WTC11 (cell line): ENCODE measurements at regions not wholly inside any gene's neighbourhood (a gene's known extent, or its start where the extent isn't known, plus 50 kb on each side); places are given as distances from the start of the nearest gene placed in this dataset.
A peak's percentile ranks its signal among the peaks of the same experiment; 100 is the strongest.

Experiments used
- ATAC-seq: fragments of 200-7000 bp; cut with Tn5 transposase; 2 replicates; pipeline ENCODE4 v1.10.0; 2021; ENCODE audit warnings: mild to moderate bottlenecking, moderate library complexity
- CTCF ChIA-PET: fragments of 300-600 bp; sonication (Branson Sonifier 250); formaldehyde crosslinking; loops from one replicate; lab custom pipeline; 2021; ENCODE audit warnings: antibody characterized with exemption; lab: Charles Lee
- POLR2A ChIA-PET: fragments of 350-600 bp; sonication (Branson Sonifier 250); formaldehyde crosslinking; loops from one replicate; lab custom pipeline; 2021; ENCODE audit warnings: antibody characterized with exemption; lab: Charles Lee
- DNase-seq: peaks from one replicate; pipeline ENCODE4 v3.0.0; 2021; ENCODE audit warnings: low spot score
- H3K27ac Mint-ChIP-seq: 2 replicates; pipeline ENCODE4 v1.8.0; 2021; ENCODE audit warnings: mixed read lengths
- H3K27me3 Mint-ChIP-seq: 2 replicates; pipeline ENCODE4 v1.8.0; 2021; ENCODE audit warnings: low read depth, mild to moderate bottlenecking, moderate library complexity, mixed read lengths
- H3K36me3 Mint-ChIP-seq: 2 replicates; pipeline ENCODE4 v1.8.0; 2021; ENCODE audit warnings: mixed read lengths
- H3K4me1 Mint-ChIP-seq: 2 replicates; pipeline ENCODE4 v1.8.0; 2022; ENCODE audit warnings: mixed read lengths
- H3K4me3 Mint-ChIP-seq: 2 replicates; pipeline ENCODE4 v1.8.0; 2021; ENCODE audit warnings: mild to moderate bottlenecking, moderate library complexity, mixed read lengths
- H3K9me3 Mint-ChIP-seq: 2 replicates; pipeline ENCODE4 v1.8.0; 2021; ENCODE audit warnings: mixed read lengths
- AFF4 ChIP-seq: sonication (generic); formaldehyde crosslinking; IDR thresholded peaks from 2 replicates; pipeline ENCODE4 v1.8.1; 2023; ENCODE audit warnings: mild to moderate bottlenecking, missing genetic modification reagents, borderline replicate concordance
- CBFB ChIP-seq: sonication (generic); formaldehyde crosslinking; IDR thresholded peaks from 2 replicates; pipeline ENCODE4 v1.8.1; 2022; ENCODE audit warnings: mild to moderate bottlenecking, low read depth, missing genetic modification reagents
- E2F4 ChIP-seq: sonication (generic); formaldehyde crosslinking; IDR thresholded peaks from 2 replicates; pipeline ENCODE4 v1.8.1; 2022; ENCODE audit warnings: low read depth, mild to moderate bottlenecking, moderate library complexity, missing genetic modification reagents, borderline replicate concordance
- ELF4 ChIP-seq: sonication (generic); formaldehyde crosslinking; IDR thresholded peaks from 2 replicates; pipeline ENCODE4 v1.8.1; 2022; ENCODE audit warnings: low read depth, mild to moderate bottlenecking, moderate library complexity, missing genetic modification reagents
- ETV6 ChIP-seq: sonication (generic); formaldehyde crosslinking; IDR thresholded peaks from 2 replicates; pipeline ENCODE4 v1.8.1; 2022; ENCODE audit warnings: mild to moderate bottlenecking, missing genetic modification reagents
- HMGA2 ChIP-seq: fragments of 250-450 bp; sonication (Bioruptor Pico); IDR thresholded peaks from 2 replicates; pipeline ENCODE4 v1.4.0; 2021; ENCODE audit warnings: mild to moderate bottlenecking, moderate library complexity
- IRF2 ChIP-seq: sonication (generic); formaldehyde crosslinking; IDR thresholded peaks from 2 replicates; pipeline ENCODE4 v1.8.0; 2022; ENCODE audit warnings: low read depth, missing genetic modification reagents, borderline replicate concordance
- NR1H2 ChIP-seq: sonication (generic); formaldehyde crosslinking; IDR thresholded peaks from 2 replicates; pipeline ENCODE4 v1.9.0; 2021; ENCODE audit warnings: mild to moderate bottlenecking, moderate library complexity, missing genetic modification reagents
- NR2C2 ChIP-seq: sonication (generic); formaldehyde crosslinking; IDR thresholded peaks from 2 replicates; pipeline ENCODE4 v1.8.0; 2022; ENCODE audit warnings: mild to moderate bottlenecking, missing genetic modification reagents
- NR3C1 ChIP-seq: sonication (generic); formaldehyde crosslinking; conservative IDR thresholded peaks from 2 replicates; pipeline ENCODE4 v1.8.1; 2023; ENCODE audit warnings: low read depth, mild to moderate bottlenecking, missing genetic modification reagents
- OVOL2 ChIP-seq: fragments of 250-450 bp; sonication (Bioruptor Pico); IDR thresholded peaks from 2 replicates; pipeline ENCODE4 v1.9.0; 2021; ENCODE audit warnings: mild to moderate bottlenecking, borderline replicate concordance
- SMAD3 ChIP-seq: sonication (generic); formaldehyde crosslinking; IDR thresholded peaks from 2 replicates; pipeline ENCODE4 v1.8.0; 2022; ENCODE audit warnings: missing genetic modification reagents, mild to moderate bottlenecking, borderline replicate concordance
- SP1 ChIP-seq: sonication (generic); formaldehyde crosslinking; conservative IDR thresholded peaks from 2 replicates; pipeline ENCODE4 v1.8.1; 2022; ENCODE audit warnings: missing genetic modification reagents
- STAT6 ChIP-seq: sonication (generic); formaldehyde crosslinking; conservative IDR thresholded peaks from 2 replicates; pipeline ENCODE4 v1.8.1; 2023; ENCODE audit warnings: mild to moderate bottlenecking, low read depth, missing genetic modification reagents, moderate library complexity
- TF ChIP-seq, protein P1 (sequence below): sonication (generic); formaldehyde crosslinking; IDR thresholded peaks from 2 replicates; pipeline ENCODE4 v1.8.0; 2022; ENCODE audit warnings: mild to moderate bottlenecking, missing genetic modification reagents
- TF ChIP-seq, protein P2 (sequence below): sonication (generic); formaldehyde crosslinking; IDR thresholded peaks from 2 replicates; pipeline ENCODE4 v1.8.1; 2022; ENCODE audit warnings: mild to moderate bottlenecking, missing genetic modification reagents, moderate library complexity, borderline replicate concordance
- TF ChIP-seq, protein P3 (sequence below): sonication (generic); formaldehyde crosslinking; IDR thresholded peaks from 2 replicates; pipeline ENCODE4 v1.8.1; 2023; ENCODE audit warnings: mild to moderate bottlenecking, missing genetic modification reagents

DNA sequence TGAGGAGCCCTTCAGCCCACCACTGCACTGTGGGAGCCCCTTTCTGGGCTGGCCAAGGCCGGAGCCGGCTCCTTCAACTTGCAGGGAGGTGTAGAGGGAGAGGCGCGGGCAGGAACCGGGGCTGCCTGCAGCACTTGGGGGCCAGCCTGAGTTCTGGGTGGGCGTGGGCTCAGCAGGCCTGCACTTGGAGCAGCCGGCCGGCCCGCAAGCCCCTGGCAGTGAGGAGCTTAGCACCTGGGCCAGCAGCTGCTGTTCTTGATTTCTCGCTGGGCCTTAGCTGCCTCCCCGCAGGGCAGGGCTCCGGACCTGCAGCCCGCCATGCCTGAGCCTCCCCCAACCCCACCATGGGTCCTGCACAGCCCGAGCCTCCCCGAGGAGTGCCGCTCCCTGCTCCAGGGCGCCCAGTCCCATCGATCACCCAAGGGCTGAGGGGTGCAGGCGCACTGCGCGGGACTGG lies 101.7 kb upstream of the ADGRB3 start:
- no peaks in the 10 kb centered on the region for H3K4me1 Mint-ChIP-seq
- CTCF ChIA-PET: no interaction called here
- H3K36me3 Mint-ChIP-seq: no peaks in the 10 kb centered on the region
- peaks cover 23% of the 10 kb centered on the region for H3K9me3 Mint-ChIP-seq
- POLR2A ChIA-PET: no interaction called here
- ATAC-seq (no peak), DNase-seq (peak; percentile 11)
- no peak overlapping the region for H3K4me3 Mint-ChIP-seq
- no peak overlapping the region for H3K27ac Mint-ChIP-seq
- TF ChIP-seq SP1 (CRISPR knock-in tag): no peak
- TF ChIP-seq NR1H2: no peak
- no peak for TF ChIP-seq E2F4
- H3K27me3 Mint-ChIP-seq: no peaks in the 10 kb centered on the region

DNA sequence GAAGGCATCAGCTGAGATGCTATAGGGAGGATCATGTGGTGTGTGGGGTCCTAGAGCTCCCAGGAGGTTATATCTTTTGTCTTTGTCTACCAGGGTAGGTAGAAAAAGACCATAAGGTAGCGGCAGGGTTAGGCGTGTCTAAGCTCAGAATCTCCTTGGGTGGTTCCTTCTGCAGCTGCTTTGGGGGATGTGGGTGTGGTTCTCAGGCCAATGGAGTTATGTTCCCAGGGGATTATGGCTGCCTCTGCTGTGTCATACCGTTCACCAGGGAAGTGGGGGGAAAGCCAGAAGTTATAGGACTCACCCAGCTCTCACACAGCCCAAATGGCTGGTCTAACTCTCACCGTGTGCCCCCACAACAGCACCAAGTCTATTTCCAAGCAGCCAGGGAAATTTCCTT lies 107.4 kb upstream of the ADGRB3 start:
- POLR2A ChIA-PET: no interaction called here
- CTCF ChIA-PET: no interaction called here
- ATAC-seq: no peak

More for the DNA sequence above, 107.4 kb upstream of the ADGRB3 start:
- TF ChIP-seq NR2C2 (no peak), HMGA2 (CRISPR knock-in tag) (no peak), STAT6 (CRISPR knock-in tag) (no peak), IRF2 (no peak), NR3C1 (no peak), SMAD3 (CRISPR knock-in tag) (no peak), ETV6 (no peak), AFF4 (CRISPR knock-in tag) (no peak), ELF4 (CRISPR knock-in tag) (no peak), CBFB (no peak), OVOL2 (no peak)
- TF ChIP-seq, protein P1, sequence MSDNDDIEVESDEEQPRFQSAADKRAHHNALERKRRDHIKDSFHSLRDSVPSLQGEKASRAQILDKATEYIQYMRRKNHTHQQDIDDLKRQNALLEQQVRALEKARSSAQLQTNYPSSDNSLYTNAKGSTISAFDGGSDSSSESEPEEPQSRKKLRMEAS (CRISPR knock-in tag): no peak
- TF ChIP-seq, protein P2, sequence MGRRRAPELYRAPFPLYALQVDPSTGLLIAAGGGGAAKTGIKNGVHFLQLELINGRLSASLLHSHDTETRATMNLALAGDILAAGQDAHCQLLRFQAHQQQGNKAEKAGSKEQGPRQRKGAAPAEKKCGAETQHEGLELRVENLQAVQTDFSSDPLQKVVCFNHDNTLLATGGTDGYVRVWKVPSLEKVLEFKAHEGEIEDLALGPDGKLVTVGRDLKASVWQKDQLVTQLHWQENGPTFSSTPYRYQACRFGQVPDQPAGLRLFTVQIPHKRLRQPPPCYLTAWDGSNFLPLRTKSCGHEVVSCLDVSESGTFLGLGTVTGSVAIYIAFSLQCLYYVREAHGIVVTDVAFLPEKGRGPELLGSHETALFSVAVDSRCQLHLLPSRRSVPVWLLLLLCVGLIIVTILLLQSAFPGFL (CRISPR knock-in tag): no peak
- TF ChIP-seq, protein P3, sequence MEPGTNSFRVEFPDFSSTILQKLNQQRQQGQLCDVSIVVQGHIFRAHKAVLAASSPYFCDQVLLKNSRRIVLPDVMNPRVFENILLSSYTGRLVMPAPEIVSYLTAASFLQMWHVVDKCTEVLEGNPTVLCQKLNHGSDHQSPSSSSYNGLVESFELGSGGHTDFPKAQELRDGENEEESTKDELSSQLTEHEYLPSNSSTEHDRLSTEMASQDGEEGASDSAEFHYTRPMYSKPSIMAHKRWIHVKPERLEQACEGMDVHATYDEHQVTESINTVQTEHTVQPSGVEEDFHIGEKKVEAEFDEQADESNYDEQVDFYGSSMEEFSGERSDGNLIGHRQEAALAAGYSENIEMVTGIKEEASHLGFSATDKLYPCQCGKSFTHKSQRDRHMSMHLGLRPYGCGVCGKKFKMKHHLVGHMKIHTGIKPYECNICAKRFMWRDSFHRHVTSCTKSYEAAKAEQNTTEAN (CRISPR knock-in tag): no peak
- no peak for DNase-seq
- Mint-ChIP-seq H3K4me1 (peaks cover 9% of the 10 kb centered on the region), H3K4me3 (no peak overlapping the region), H3K9me3 (peaks cover 15% of the 10 kb centered on the region), H3K36me3 (no peaks in the 10 kb centered on the region), H3K27me3 (no peaks in the 10 kb centered on the region), H3K27ac (no peak overlapping the region)
